H9 (cell line): ENCODE measurements at regions not wholly inside any gene's neighbourhood (a gene's known extent, or its start where the extent isn't known, plus 50 kb on each side); places are given as distances from the start of the nearest gene placed in this dataset.
"Not testable (repeated sequence)": the region's sequence is repeated elsewhere in the genome, so short reads cannot be mapped to it uniquely, and the experiment has no call there.

Experiments
- DNase-seq: peaks from one replicate; pipeline ENCODE4 v3.0.0-alpha.2; 2017
- H2AFZ ChIP-seq: one replicate; pipeline ENCODE4 v1.6.1; 2013; ENCODE audit warnings: mild to moderate bottlenecking, low read length, control low read depth, moderate library complexity
- H2AK5ac ChIP-seq: 2 replicates; pipeline ENCODE4 v1.6.1; 2013; ENCODE audit warnings: low read length, control low read depth, mixed read lengths; ENCODE audit not compliant: insufficient read length
- H2BK120ac ChIP-seq: one replicate; pipeline ENCODE4 v1.6.1; 2013; ENCODE audit warnings: low read depth, mild to moderate bottlenecking, low read length, control low read depth, inconsistent platforms; ENCODE audit not compliant: poor library complexity, severe bottlenecking
- H2BK12ac ChIP-seq: 2 replicates; pipeline ENCODE4 v1.6.1; 2013; ENCODE audit warnings: low read length, control low read depth, mixed read lengths, low read depth; ENCODE audit not compliant: insufficient read length
- H2BK15ac ChIP-seq: 2 replicates; pipeline ENCODE4 v1.6.1; 2013; ENCODE audit warnings: low read depth, low read length, control low read depth
- H2BK20ac ChIP-seq: one replicate; pipeline ENCODE4 v1.6.1; 2013; ENCODE audit warnings: low read depth, mild to moderate bottlenecking, low read length, control low read depth, inconsistent platforms; ENCODE audit not compliant: poor library complexity, severe bottlenecking
- H2BK5ac ChIP-seq: 2 replicates; pipeline ENCODE4 v1.6.1; 2013; ENCODE audit warnings: low read length, control low read depth, mixed read lengths; ENCODE audit not compliant: insufficient read length
- H3K14ac ChIP-seq: 2 replicates; pipeline ENCODE4 v1.6.1; 2013; ENCODE audit warnings: low read length, control low read depth; ENCODE audit not compliant: insufficient read depth
- H3K18ac ChIP-seq: 2 replicates; pipeline ENCODE4 v1.6.1; 2013; ENCODE audit warnings: low read depth, mild to moderate bottlenecking, mixed read lengths, low read length, control low read depth; ENCODE audit not compliant: insufficient read length
- H3K23ac ChIP-seq: 2 replicates; pipeline ENCODE4 v1.6.1; 2013; ENCODE audit warnings: low read length, control low read depth, mixed read lengths, low read depth; ENCODE audit not compliant: insufficient read length
- H3K23me2 ChIP-seq: 2 replicates; pipeline ENCODE4 v1.6.1; 2013; ENCODE audit warnings: low read depth, mild to moderate bottlenecking, mixed read lengths, low read length, control low read depth; ENCODE audit not compliant: insufficient read length, poor library complexity, severe bottlenecking
- H3K27ac ChIP-seq: 2 replicates; pipeline ENCODE4 v1.5.1; 2013; ENCODE audit warnings: low read length, control low read depth, mixed read lengths, low read depth; ENCODE audit not compliant: insufficient read length
- H3K27me3 ChIP-seq: 2 replicates; pipeline ENCODE4 v1.6.1; 2013; ENCODE audit warnings: low read length, control low read depth, inconsistent platforms; ENCODE audit not compliant: insufficient read depth
- H3K4ac ChIP-seq: 2 replicates; pipeline ENCODE4 v1.6.1; 2013; ENCODE audit warnings: low read depth, mild to moderate bottlenecking, control low read depth, inconsistent platforms, low read length, moderate library complexity
- H3K4me1 ChIP-seq: 2 replicates; pipeline ENCODE4 v1.6.1; 2013; ENCODE audit warnings: low read length, control low read depth, inconsistent platforms; ENCODE audit not compliant: insufficient read depth
- H3K4me2 ChIP-seq: 2 replicates; pipeline ENCODE4 v1.6.1; 2013; ENCODE audit warnings: low read length, control low read depth, mixed read lengths; ENCODE audit not compliant: insufficient read length, insufficient read depth
- H3K56ac ChIP-seq: 2 replicates; pipeline ENCODE4 v1.6.1; 2013; ENCODE audit warnings: low read depth, mild to moderate bottlenecking, mixed read lengths, low read length, control low read depth; ENCODE audit not compliant: insufficient read length
- H3K79me1 ChIP-seq: 2 replicates; pipeline ENCODE4 v1.6.1; 2013; ENCODE audit warnings: low read depth, mild to moderate bottlenecking, moderate library complexity, low read length, control low read depth, inconsistent platforms; ENCODE audit not compliant: insufficient read depth, poor library complexity, severe bottlenecking
- H3K79me2 ChIP-seq: 2 replicates; pipeline ENCODE4 v1.6.1; 2013; ENCODE audit warnings: low read length, control low read depth, inconsistent platforms; ENCODE audit not compliant: insufficient read depth
- H3K9ac ChIP-seq: 2 replicates; pipeline ENCODE4 v1.6.1; 2013; ENCODE audit warnings: low read length, control low read depth, mixed read lengths; ENCODE audit not compliant: insufficient read length; ENCODE audit errors: extremely low read depth
- H3K9me3 ChIP-seq: one replicate; pipeline ENCODE4 v1.6.1; 2013; ENCODE audit warnings: low read depth, low read length, inconsistent platforms; ENCODE audit not compliant: control insufficient read depth
- H3T11ph ChIP-seq: one replicate; pipeline ENCODE4 v1.6.1; 2013; ENCODE audit warnings: mild to moderate bottlenecking, low read length, control low read depth, inconsistent platforms
- H4K20me1 ChIP-seq: one replicate; pipeline ENCODE4 v1.6.1; 2013; ENCODE audit not compliant: control insufficient read depth, insufficient read length, insufficient read depth
- H4K5ac ChIP-seq: 2 replicates; pipeline ENCODE4 v1.6.1; 2013; ENCODE audit warnings: low read depth, mild to moderate bottlenecking, mixed read lengths, low read length, control low read depth; ENCODE audit not compliant: insufficient read length
- H4K8ac ChIP-seq: replicated peaks from 2 replicates; pipeline ENCODE4 v1.6.1; 2013; ENCODE audit warnings: low read length, control low read depth, mixed read lengths, low read depth; ENCODE audit not compliant: insufficient read length
- H4K91ac ChIP-seq: 2 replicates; pipeline ENCODE4 v1.6.1; 2013; ENCODE audit warnings: low read depth, mild to moderate bottlenecking, moderate library complexity, mixed read lengths, low read length, control low read depth; ENCODE audit not compliant: insufficient read length
- H3K27ac Mint-ChIP-seq, 3 experiments: 2 replicates in 2 of 3; 3 replicates in 1 of 3; pipeline ENCODE4 v1.8.0; 2020 to 2021; ENCODE audit warnings: mixed read lengths in 3 of 3, mild to moderate bottlenecking in 1 of 3, moderate library complexity in 1 of 3
- H3K27me3 Mint-ChIP-seq: 2 replicates; pipeline ENCODE4 v1.8.0; 2021; ENCODE audit warnings: low read depth, mild to moderate bottlenecking, moderate library complexity, mixed read lengths
- H3K36me3 Mint-ChIP-seq, 3 experiments: 2 replicates in 2 of 3; 3 replicates in 1 of 3; pipeline ENCODE4 v1.8.0; 2020 to 2021; ENCODE audit warnings: low read depth in 3 of 3, mixed read lengths in 3 of 3; ENCODE audit not compliant: insufficient read depth in 1 of 3
- H3K4me1 Mint-ChIP-seq, 2 experiments: 2 replicates each; pipeline ENCODE4 v1.8.0; 2020; ENCODE audit warnings: mixed read lengths in 2 of 2
- H3K4me3 Mint-ChIP-seq, 2 experiments: 2 replicates in 1 of 2; 3 replicates in 1 of 2; pipeline ENCODE4 v1.8.0; 2020 to 2021; ENCODE audit warnings: mild to moderate bottlenecking in 2 of 2, mixed read lengths in 2 of 2, moderate library complexity in 1 of 2
- H3K9me3 Mint-ChIP-seq, 2 experiments: 2 replicates in 1 of 2; 3 replicates in 1 of 2; pipeline ENCODE4 v1.8.0; 2020; ENCODE audit warnings: mild to moderate bottlenecking in 2 of 2, mixed read lengths in 2 of 2, moderate library complexity in 1 of 2
- WGBS: extraction: QIAGEN DNeasy Blood & Tissue Kit; methylation state at CpG from one replicate; pipeline ENCODE4 v1.1.7; 2013; ENCODE audit warnings: missing lambda C conversion rate, low lambda C conversion rate, mixed read lengths; ENCODE audit not compliant: insufficient read length; ENCODE audit errors: extremely low coverage; 5-methylcytosine and 5-hydroxymethylcytosine counted together

DNA sequence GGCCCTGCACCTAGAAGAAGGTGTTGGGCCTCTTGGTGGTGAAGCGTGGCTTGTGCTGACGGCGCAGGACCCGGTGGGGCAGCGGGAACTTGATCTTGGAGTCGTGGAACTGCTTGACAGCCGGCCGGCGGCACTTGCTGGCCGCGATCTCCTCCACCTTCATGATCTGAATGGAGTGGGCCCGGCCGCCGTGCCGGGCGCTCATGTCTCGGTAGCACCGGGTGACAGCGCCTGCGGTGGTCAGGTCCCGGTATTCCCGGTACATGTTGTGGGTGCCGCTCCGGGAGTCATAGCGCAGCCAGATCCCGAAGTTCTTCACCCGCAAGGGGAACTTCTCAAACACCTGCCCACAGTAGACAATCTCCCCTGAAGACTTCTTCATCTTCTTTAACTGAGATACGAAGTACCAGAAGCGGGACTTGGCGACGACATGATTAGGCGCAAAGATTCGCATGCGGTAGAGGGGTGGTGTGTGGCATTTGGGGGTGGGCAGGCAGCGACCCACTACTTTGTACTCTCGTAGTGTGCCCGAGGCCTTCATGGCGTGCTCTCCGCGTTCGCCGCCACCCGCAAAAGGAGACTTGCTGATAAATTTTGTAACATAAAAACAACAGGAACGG is 92.1 kb upstream of the MSH6 start:
- not testable (repeated sequence) for H3K23ac ChIP-seq, H3T11ph ChIP-seq, H2BK120ac ChIP-seq, H3K27me3 Mint-ChIP-seq, H3K4ac ChIP-seq, H2BK5ac ChIP-seq, H2AK5ac ChIP-seq, H2AFZ ChIP-seq, H3K23me2 ChIP-seq, H2BK15ac ChIP-seq, H3K56ac ChIP-seq, H3K27ac ChIP-seq, H4K5ac ChIP-seq, H4K8ac ChIP-seq, H3K4me1 ChIP-seq, H3K14ac ChIP-seq, DNase-seq, H3K4me3 Mint-ChIP-seq, H3K27me3 ChIP-seq, H4K91ac ChIP-seq, H3K79me2 ChIP-seq, H3K27ac Mint-ChIP-seq, H4K20me1 ChIP-seq, H3K79me1 ChIP-seq, H3K9me3 ChIP-seq, H3K4me2 ChIP-seq, H2BK12ac ChIP-seq, H3K9ac ChIP-seq, H3K18ac ChIP-seq, H2BK20ac ChIP-seq
- Mint-ChIP-seq H3K36me3 (peaks cover 0 to 19% (median 9%) of the 10 kb centered on the region in 3 experiments; a peak in 5 of 7 replicates), H3K4me1 (peaks cover 28 to 35% of the 10 kb centered on the region in 2 experiments), H3K9me3 (peaks cover 10 to 17% of the 10 kb centered on the region in 2 experiments)
- no CpG with 5 or more reads among the region's 44 CpGs for WGBS
